Fibroblast of pulmonary artery (primary cell): ENCODE measurements at regions not wholly inside any gene's neighbourhood (a gene's known extent, or its start where the extent isn't known, plus 50 kb on each side); places are given as distances from the start of the nearest gene placed in this dataset.

Source experiments
- DNase-seq: peaks from one replicate; pipeline ENCODE4 v3.0.0-alpha.2; 2010; ENCODE audit warnings: low read depth
- H3K4me3 ChIP-seq: replicated peaks from 2 replicates; pipeline ENCODE4 v1.5.1; 2011; ENCODE audit warnings: low read depth, mild to moderate bottlenecking, control low read depth, low read length, moderate library complexity
- TF ChIP-seq, protein P1 (sequence below): IDR thresholded peaks from 2 replicates; pipeline ENCODE4 v1.5.1; 2011; ENCODE audit warnings: mild to moderate bottlenecking, control low read depth, low read length, inconsistent platforms; ENCODE audit errors: missing control alignments

- no peak overlapping the region for H3K4me3 ChIP-seq
- DNase-seq = no peak
- TF ChIP-seq, protein P1, sequence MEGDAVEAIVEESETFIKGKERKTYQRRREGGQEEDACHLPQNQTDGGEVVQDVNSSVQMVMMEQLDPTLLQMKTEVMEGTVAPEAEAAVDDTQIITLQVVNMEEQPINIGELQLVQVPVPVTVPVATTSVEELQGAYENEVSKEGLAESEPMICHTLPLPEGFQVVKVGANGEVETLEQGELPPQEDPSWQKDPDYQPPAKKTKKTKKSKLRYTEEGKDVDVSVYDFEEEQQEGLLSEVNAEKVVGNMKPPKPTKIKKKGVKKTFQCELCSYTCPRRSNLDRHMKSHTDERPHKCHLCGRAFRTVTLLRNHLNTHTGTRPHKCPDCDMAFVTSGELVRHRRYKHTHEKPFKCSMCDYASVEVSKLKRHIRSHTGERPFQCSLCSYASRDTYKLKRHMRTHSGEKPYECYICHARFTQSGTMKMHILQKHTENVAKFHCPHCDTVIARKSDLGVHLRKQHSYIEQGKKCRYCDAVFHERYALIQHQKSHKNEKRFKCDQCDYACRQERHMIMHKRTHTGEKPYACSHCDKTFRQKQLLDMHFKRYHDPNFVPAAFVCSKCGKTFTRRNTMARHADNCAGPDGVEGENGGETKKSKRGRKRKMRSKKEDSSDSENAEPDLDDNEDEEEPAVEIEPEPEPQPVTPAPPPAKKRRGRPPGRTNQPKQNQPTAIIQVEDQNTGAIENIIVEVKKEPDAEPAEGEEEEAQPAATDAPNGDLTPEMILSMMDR = no peak
Observed at GRCh38 chr14:34350903-34351302, 111.1 kb downstream of the SPTSSA start.

GRCh38 chr14:34348592-34348991 lies 113.4 kb downstream of the SPTSSA start:
- DNase-seq = no peak
- H3K4me3 ChIP-seq = no peak overlapping the region
- TF ChIP-seq, protein P1 = no peak

GRCh38 chr14:34347683-34348082 lies 114.4 kb downstream of the SPTSSA start:
- DNase-seq = no peak
- TF ChIP-seq, protein P1 = no peak
- H3K4me3 ChIP-seq = no peak overlapping the region

DNA sequence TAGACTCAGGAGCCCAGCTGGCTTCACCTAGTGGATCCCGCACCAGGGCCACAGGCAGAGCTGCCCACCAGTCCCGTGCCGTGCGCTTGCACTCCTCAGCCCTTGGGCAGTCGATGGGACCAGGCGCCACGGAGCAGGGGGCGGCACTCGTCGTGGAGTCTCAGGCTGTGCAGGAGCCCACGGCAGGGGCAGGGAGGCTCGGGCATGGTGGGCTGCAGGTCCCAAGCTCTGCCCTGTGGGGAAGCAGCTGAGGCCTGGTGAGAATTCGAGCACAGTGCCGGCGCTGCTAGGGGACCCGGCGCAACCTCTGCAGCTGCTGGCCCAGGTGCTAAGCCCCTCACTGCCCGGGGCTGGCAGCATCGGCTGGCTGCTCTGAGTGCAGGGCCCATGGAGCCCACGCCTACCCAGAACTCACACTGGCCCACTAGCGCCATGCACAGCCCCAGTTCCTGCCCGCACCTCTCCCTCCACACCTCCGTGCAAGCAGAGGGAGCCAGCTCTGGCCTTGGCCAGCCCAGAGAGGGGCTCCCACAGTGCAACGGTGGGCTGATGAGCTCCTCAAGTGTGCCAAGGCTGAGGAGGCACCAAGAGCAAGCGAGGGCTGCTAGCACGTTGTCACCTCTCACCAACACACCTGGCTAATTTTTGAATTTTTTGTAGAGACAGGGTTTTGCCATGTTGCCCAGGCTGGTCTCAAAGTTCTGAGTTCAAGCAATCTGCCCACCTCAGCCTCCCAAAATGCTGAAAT lies 116.1 kb downstream of the SPTSSA start:
- H3K4me3 ChIP-seq = no peak overlapping the region
- no peak for DNase-seq
- TF ChIP-seq, protein P1 = no peak

GRCh38 chr14:34344318-34344717 lies 117.7 kb downstream of the SPTSSA start:
- no peak overlapping the region for H3K4me3 ChIP-seq
- TF ChIP-seq, protein P1 = no peak
- DNase-seq = no peak

DNA sequence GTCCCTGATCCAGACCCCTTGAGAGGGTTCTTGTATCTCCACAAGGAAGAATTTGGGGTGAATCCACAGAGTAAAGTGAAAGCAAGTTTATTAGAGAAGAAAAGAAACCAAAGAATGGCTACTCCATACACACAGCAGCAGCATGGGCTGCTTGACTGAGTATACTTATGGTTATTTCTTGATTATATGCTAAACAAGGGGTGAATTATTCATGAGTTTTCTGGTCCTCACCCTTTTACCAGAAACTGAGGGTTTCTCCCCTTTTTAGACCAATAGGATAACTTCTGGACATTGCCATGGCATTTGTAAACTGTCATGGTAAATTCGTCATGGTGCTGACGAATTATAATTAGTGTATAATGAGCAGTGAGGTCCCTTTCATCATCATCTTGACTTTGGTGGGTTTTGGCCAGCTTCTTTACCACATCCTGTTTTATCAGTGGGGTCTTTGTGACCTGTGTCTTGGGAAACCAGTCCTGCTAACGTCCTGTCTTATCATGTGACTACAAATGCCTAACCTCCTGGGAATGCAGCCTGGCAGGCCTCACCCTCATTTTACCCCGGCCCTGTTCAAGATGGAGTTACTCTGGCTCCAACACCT lies 121.9 kb downstream of the SPTSSA start:
- TF ChIP-seq, protein P1 = no peak
- no peak overlapping the region for H3K4me3 ChIP-seq
- no peak for DNase-seq
